VCaP (cell line): ENCODE measurements at regions not wholly inside any gene's neighbourhood (a gene's known extent, or its start where the extent isn't known, plus 50 kb on each side); places are given as distances from the start of the nearest gene placed in this dataset.

Source experiments
- H3K27ac ChIP-seq: fragments of 450-650 bp; 2 replicates; pipeline ENCODE4 v1.5.1; 2017
- CTCF ChIP-seq: fragments of 450-650 bp; conservative IDR thresholded peaks from 2 replicates; pipeline ENCODE4 v1.5.1; 2017; ENCODE audit warnings: mild to moderate bottlenecking, moderate library complexity

GRCh38 chr4:19375931-19376330 lies 875.8 kb upstream of the SLIT2 start:
- no peak overlapping the region for H3K27ac ChIP-seq
- no peak for TF ChIP-seq CTCF

DNA sequence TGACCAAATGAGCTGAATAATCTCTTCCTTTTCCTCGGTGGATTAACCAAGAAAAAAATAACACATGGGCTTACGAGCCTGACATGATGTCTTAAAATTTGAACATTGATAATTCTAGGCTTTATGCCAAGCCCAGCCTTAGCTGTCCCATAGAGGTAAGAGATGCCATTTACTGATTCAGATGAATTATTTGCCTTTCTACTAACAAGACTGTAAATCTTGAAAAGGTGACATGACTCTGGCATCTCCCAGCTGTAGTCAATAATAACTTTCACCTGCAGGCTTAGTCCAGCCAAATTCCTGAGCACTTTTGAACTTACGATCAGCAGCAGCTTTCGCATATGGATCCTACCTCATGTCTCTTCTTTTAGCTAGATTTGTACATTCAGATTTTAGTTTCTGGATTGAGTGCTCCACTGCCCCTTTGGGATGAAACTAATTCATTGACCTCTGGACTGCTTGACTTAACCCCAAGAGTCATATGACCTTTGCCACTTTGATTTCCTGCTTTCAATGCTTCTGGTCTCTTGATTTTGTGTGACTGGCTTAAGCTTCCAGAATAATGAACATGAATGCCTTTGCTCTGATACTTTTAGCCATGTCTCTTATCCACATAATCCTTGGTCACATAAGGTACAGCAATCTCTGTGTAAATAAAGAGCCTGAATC lies 876.4 kb upstream of the SLIT2 start:
- no peak overlapping the region for H3K27ac ChIP-seq
- no peak for TF ChIP-seq CTCF

- TF ChIP-seq CTCF = no peak
These were observed 879.3 kb upstream of the SLIT2 start for GRCh38 chr4:19372390-19372789.

GRCh38 chr4:19368800-19369199 lies 882.9 kb upstream of the SLIT2 start:
- no peak overlapping the region for H3K27ac ChIP-seq
- TF ChIP-seq CTCF = no peak

More at GRCh38 chr4:19372390-19372789, 879.3 kb upstream of the SLIT2 start:
- no peak overlapping the region for H3K27ac ChIP-seq

GRCh38 chr4:19366916-19367315 lies 884.8 kb upstream of the SLIT2 start:
- H3K27ac ChIP-seq = no peak overlapping the region
- no peak for TF ChIP-seq CTCF

DNA sequence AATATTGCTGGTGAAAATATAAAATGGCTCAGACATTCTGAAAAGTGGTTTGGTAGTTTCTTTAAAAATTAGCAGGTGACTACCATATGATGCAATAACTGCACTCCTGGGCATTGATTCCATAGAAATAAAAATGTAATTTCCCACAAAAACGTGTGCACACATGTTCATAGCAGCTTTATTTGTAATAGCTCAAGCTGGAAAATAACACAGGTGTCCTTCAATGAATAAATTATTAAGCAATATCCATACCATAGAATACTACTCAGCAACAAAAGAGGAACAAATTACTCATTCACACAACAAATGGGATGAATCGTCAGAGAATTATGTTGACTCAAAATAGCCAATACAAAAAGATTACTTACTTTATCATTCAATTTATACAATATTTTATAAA lies 893.7 kb upstream of the SLIT2 start:
- TF ChIP-seq CTCF = no peak
- no peak overlapping the region for H3K27ac ChIP-seq

DNA sequence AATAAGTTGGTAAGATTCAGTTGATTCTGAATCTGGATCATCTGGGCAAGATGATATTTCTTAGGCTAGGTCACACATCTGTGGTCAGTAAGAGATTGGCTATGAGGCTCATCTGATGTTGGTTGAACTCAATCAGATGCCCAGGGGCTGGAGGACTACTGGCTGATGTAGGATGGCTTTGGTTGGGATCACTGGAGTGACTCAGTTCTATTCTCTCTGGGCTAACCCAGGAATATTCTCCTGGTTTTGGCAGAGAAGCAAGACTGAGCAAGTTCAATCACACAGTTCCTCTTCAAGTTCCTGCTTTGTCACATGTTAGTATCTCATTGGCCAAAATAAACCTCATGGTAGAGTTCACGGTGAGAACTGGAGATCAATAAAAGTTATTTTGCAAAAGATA lies 902.3 kb upstream of the SLIT2 start:
- TF ChIP-seq CTCF = no peak

More for the DNA sequence above, 902.3 kb upstream of the SLIT2 start:
- no peak overlapping the region for H3K27ac ChIP-seq
